Body of pancreas (tissue), 4 donors: ENCODE measurements at regions not wholly inside any gene's neighbourhood (a gene's known extent, or its start where the extent isn't known, plus 50 kb on each side); places are given as distances from the start of the nearest gene placed in this dataset.

Experiments
- POLR2A ChIP-seq, 3 donors: fragments of 450-650 bp; IDR thresholded peaks; one replicate each; pipeline ENCODE4 v1.6.1; 2016; ENCODE audit warnings: antibody characterized with exemption in 3 of 3, mild to moderate bottlenecking in 2 of 3
- TF ChIP-seq, protein P1 (sequence below), 7 experiments: fragments of 450-650 bp in 4 of 7; fragments of 200-600 bp in 3 of 7; sonication (generic) in 3 of 7; IDR thresholded peaks; one replicate each; pipeline ENCODE4 v1.5.1; 2016 to 2019; ENCODE audit warnings: antibody characterized with exemption in 7 of 7

DNA sequence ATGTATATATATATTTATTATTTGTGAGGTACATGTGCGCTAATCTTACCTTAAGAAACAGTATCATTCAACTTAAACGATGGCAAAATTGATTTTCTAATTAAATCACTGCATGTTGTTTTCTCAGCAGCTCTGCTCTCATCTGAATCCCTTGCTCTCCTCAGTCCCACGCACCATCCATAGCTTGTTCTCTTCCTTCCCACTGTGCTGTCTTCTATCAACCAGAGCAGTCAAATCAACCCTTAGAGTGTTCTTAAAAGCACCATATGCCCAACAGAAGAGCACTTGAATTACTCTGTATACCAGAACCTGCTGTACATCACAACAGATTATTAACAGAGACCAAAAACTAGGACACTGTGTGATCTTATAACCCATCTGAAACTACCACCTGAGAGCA, 209.4 kb upstream of the G2E3 start:
- TF ChIP-seq, protein P1, sequence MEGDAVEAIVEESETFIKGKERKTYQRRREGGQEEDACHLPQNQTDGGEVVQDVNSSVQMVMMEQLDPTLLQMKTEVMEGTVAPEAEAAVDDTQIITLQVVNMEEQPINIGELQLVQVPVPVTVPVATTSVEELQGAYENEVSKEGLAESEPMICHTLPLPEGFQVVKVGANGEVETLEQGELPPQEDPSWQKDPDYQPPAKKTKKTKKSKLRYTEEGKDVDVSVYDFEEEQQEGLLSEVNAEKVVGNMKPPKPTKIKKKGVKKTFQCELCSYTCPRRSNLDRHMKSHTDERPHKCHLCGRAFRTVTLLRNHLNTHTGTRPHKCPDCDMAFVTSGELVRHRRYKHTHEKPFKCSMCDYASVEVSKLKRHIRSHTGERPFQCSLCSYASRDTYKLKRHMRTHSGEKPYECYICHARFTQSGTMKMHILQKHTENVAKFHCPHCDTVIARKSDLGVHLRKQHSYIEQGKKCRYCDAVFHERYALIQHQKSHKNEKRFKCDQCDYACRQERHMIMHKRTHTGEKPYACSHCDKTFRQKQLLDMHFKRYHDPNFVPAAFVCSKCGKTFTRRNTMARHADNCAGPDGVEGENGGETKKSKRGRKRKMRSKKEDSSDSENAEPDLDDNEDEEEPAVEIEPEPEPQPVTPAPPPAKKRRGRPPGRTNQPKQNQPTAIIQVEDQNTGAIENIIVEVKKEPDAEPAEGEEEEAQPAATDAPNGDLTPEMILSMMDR (IDR thresholded peaks at IDR 0.05) = no peak
- no peak for TF ChIP-seq POLR2A (IDR thresholded peaks at IDR 0.05)
